ENCODE measurements at regions not wholly inside any gene's neighbourhood (a gene's known extent, or its start where the extent isn't known, plus 50 kb on each side); places are given as distances from the start of the nearest gene placed in this dataset.

DNA sequence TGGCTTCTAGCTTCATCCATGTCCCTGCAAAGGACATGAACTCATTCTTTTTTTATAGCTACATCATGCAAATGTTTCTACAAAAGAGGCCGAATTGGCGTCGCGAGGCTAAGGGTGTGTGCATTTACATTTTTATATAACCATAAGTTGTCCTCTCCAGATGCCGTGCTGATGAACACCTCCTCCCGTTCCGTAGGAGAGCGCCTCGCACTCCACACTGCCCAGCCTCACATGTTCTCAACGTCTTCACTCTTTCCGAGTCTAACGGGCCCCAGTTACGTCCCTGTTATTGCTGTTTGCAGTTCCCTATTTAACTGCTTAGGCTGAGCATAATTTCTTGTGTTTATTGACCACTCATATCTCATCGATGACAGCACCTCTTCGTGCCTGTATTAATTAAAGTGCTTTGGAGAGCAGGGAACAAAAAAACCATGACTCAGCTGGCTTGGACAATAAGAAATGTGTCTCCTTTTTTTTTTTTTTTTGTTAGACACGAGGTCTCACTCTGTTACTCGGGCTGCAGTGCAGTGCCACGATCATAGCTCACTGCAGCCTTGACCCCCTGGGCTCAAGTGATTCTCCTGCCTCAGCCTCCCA lies 113.5 kb upstream of the SDK1 start:
- H3K4me3 Mint-ChIP-seq: no peak overlapping the region
- no peaks in the 10 kb centered on the region for H3K4me1 Mint-ChIP-seq (ENCODE audit: low read depth)
- no peak overlapping the region for H3K27ac Mint-ChIP-seq
- H3K27me3 Mint-ChIP-seq: peaks cover 3% of the 10 kb centered on the region
- no peaks in the 10 kb centered on the region for H3K9me3 Mint-ChIP-seq
- no peak for DNase-seq
- H3K36me3 Mint-ChIP-seq (ENCODE audit: low read depth): no peaks in the 10 kb centered on the region

GRCh38 chr7:3188946-3189345 lies 112.1 kb upstream of the SDK1 start:
- H3K4me3 Mint-ChIP-seq: no peak overlapping the region
- H3K27me3 Mint-ChIP-seq: peaks cover 3% of the 10 kb centered on the region
- H3K27ac Mint-ChIP-seq: no peak overlapping the region
- DNase-seq: no peak
- no peaks in the 10 kb centered on the region for H3K36me3 Mint-ChIP-seq (ENCODE audit: low read depth)
- no peaks in the 10 kb centered on the region for H3K4me1 Mint-ChIP-seq (ENCODE audit: low read depth)
- H3K9me3 Mint-ChIP-seq: no peaks in the 10 kb centered on the region

DNA sequence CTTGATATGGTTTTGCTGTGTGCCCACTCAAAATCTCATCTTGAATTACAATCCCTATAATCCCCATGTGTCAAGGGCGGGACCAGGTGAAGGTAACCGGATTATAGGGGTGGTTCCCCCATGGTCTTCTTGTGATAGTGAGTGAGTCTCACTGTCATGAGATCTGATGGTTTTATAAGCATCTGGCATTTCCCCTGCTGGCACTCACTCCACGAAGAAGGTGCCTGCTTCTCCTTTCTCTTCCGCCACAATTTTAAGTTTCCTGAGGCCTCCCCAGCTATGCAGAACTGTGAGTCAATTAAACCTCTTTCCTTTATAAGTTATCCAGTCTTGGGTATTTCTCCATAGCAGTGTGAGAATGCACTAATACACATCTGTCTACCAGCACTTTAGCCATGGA lies 109.5 kb upstream of the SDK1 start:
- Mint-ChIP-seq H3K27me3 (peaks cover 5% of the 10 kb centered on the region), H3K4me3 (no peak overlapping the region), H3K36me3 (ENCODE audit: low read depth) (no peaks in the 10 kb centered on the region), H3K4me1 (ENCODE audit: low read depth) (no peaks in the 10 kb centered on the region), H3K27ac (no peak overlapping the region), H3K9me3 (no peaks in the 10 kb centered on the region)
- no peak for DNase-seq

DNA sequence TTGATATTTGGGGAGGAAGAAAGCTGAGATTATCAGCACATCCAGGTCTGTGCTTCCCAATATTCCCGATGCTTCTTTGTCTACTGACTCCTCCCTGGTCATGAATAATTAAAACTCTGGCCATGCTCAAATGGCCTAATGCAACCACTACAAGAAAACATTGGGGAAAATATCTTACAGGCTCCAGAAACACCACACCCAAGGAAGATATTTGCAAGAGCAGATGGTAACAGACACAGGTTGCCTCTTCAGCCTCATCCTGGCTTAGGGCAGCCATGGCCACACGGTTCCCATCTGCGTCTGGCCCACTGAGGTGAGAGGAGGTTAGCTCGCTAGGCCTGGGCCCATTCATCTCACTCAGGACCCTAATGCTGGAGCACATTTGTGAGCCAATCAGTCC lies 108.4 kb upstream of the SDK1 start:
- Mint-ChIP-seq H3K4me1 (ENCODE audit: low read depth) (no peaks in the 10 kb centered on the region), H3K4me3 (no peak overlapping the region), H3K27me3 (peaks cover 8% of the 10 kb centered on the region), H3K36me3 (ENCODE audit: low read depth) (no peaks in the 10 kb centered on the region), H3K27ac (no peak overlapping the region), H3K9me3 (no peaks in the 10 kb centered on the region)
- DNase-seq: no peak

DNA sequence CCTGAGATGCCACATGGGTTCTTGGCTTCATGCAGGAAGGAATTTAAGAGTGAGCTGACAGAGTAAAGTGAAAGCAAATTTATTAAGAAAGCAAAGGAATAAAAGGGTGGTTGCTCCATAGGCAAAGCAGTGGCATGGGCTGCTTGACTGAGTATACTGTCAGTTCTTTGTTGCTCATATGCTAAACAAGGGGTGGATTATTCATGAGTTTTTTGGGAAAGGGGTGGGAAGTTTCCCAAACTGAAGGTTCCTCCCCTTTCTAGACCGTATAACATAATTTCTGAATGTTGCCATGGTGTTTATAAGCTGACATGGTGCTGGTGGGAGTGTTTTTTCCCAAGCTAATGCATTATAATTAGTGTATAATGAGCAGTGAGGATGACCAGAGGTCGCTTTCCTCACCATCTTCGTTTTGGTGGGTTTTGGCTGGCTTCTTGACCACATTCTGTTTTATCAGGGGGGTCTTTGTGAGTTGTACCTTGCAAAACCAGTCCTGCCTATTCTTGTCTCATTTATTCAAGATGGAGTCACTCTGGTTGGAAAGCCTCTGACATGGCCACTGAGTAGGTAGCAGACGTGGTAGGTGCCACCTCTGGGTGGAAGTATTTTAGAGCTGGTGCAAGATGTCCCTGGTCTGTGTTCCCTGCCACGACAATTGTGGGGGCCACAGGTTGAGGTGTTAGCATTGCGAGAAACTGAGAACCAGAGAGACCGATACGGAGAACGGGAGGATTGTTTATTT lies 107.5 kb upstream of the SDK1 start:
- peaks cover 8% of the 10 kb centered on the region for H3K27me3 Mint-ChIP-seq
- no peak overlapping the region for H3K27ac Mint-ChIP-seq
- H3K9me3 Mint-ChIP-seq: no peaks in the 10 kb centered on the region
- H3K36me3 Mint-ChIP-seq (ENCODE audit: low read depth): no peaks in the 10 kb centered on the region
- no peaks in the 10 kb centered on the region for H3K4me1 Mint-ChIP-seq (ENCODE audit: low read depth)
- no peak overlapping the region for H3K4me3 Mint-ChIP-seq
- DNase-seq: no peak

- Mint-ChIP-seq H3K4me1 (ENCODE audit: low read depth) (no peaks in the 10 kb centered on the region), H3K27me3 (peaks cover 5% of the 10 kb centered on the region), H3K4me3 (no peak overlapping the region), H3K27ac (no peak overlapping the region), H3K9me3 (peaks cover 4% of the 10 kb centered on the region), H3K36me3 (ENCODE audit: low read depth) (no peaks in the 10 kb centered on the region)
- DNase-seq: no peak
Observed at GRCh38 chr7:3194501-3195141, 106.4 kb upstream of the SDK1 start.

DNA sequence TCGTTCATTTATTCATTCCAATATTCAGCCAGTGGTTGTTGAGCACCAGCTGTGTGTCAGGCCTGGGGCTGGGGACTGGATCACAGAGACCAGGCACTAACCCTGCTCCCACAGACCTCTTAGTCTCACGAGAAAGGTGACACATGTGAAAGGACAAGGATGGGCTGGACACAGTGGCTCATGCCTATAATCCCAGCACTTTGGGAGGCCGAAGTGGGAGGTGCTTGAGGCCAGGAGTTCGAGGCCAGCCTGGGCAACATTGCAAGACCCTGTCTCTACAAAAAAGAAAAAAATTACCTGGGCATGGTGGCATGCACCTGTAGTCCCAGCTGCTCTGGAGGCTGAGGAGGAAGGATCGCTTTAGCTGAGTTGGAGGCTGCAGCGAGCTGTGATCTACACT lies 105.9 kb upstream of the SDK1 start:
- Mint-ChIP-seq H3K27ac (no peak overlapping the region), H3K36me3 (ENCODE audit: low read depth) (no peaks in the 10 kb centered on the region), H3K4me3 (no peak overlapping the region), H3K9me3 (peaks cover 7% of the 10 kb centered on the region), H3K27me3 (peaks cover 5% of the 10 kb centered on the region), H3K4me1 (ENCODE audit: low read depth) (no peaks in the 10 kb centered on the region)
- no peak for DNase-seq

- no peak overlapping the region for H3K27ac Mint-ChIP-seq
- H3K4me3 Mint-ChIP-seq: no peak overlapping the region
- H3K9me3 Mint-ChIP-seq: peaks cover 7% of the 10 kb centered on the region
- no peaks in the 10 kb centered on the region for H3K36me3 Mint-ChIP-seq (ENCODE audit: low read depth)
- no peaks in the 10 kb centered on the region for H3K4me1 Mint-ChIP-seq (ENCODE audit: low read depth)
- DNase-seq: no peak
- peaks cover 5% of the 10 kb centered on the region for H3K27me3 Mint-ChIP-seq
Observed at GRCh38 chr7:3196629-3197400, 104.2 kb upstream of the SDK1 start.

DNA sequence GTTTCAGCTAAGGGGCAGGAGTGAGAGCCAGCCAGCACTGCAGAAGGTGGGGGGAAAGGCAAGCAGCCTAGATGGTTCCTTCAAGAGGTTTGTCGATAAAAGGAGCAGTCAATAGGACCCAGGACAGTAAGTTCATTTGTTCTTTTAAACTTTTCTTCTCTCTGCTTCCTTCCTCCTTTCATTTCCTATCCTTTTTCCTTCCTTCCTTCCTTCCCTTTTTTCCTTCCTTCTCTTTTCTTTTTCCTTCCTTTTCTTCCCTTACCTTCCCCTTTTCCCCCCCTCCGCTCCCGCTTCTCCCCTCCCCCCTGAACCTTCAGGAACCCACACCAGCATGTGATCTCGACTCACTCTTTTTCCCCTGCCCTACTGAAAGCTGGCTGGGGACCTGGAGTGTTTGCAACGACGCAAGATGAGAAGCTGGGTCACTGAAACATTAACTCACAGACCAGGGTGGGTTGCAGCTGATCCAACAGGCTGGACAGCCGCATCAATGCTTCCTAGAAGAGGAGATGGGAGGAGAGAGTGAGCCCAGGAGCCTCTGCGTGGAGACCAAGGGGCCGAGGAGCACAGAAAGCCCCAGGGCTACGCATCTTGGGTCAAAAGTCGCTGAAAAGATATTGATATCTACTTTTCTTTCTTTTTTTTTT lies 103.4 kb upstream of the SDK1 start:
- Mint-ChIP-seq H3K36me3 (ENCODE audit: low read depth) (no peaks in the 10 kb centered on the region), H3K27ac (no peak overlapping the region), H3K4me1 (ENCODE audit: low read depth) (no peaks in the 10 kb centered on the region), H3K9me3 (peaks cover 7% of the 10 kb centered on the region), H3K27me3 (peaks cover 5% of the 10 kb centered on the region), H3K4me3 (no peak overlapping the region)
- DNase-seq: no peak

DNA sequence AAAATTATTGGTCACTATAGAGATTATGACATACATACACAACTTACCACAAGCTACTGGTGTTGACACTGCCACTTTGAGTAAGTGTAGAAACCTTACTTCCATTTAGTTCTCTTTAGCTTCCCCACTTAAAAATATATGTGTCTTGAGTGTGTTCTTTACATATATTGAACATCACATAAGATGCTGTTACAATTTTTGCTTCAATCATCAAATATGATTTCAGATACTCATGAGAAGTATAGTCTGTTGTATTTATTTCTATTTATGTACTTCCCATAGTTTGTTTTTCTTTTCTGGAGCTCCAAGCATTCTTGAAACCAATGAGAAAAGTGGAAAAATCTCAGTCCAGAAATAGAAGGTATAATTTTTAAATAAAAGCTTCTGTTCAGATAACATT lies 102.7 kb upstream of the SDK1 start:
- Mint-ChIP-seq H3K4me1 (ENCODE audit: low read depth) (no peaks in the 10 kb centered on the region), H3K9me3 (peaks cover 7% of the 10 kb centered on the region), H3K27ac (no peak overlapping the region), H3K36me3 (ENCODE audit: low read depth) (no peaks in the 10 kb centered on the region), H3K27me3 (peaks cover 5% of the 10 kb centered on the region), H3K4me3 (no peak overlapping the region)
- no peak for DNase-seq

DNA sequence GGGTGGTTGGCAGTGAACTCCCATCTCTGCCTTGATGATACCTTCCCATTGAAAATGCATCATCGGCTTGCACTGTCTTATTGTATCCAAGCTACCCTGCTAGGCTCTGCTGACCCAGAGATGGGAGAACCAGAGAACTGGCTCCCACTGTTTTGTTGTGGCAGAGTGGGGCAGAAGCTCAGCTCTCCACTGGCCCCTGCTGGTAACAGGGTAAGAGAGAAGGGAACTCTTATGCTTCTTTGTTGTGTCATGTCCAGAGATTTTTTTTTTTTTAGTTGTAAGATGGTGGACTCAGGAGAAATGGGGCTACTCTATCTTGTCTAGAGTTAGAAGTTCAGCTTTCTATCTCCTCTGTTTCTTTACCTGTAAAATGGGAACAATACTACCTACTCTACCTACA lies 100.5 kb upstream of the SDK1 start:
- Mint-ChIP-seq H3K4me3 (no peak overlapping the region), H3K4me1 (ENCODE audit: low read depth) (no peaks in the 10 kb centered on the region), H3K9me3 (peaks cover 7% of the 10 kb centered on the region), H3K27ac (no peak overlapping the region), H3K36me3 (ENCODE audit: low read depth) (no peaks in the 10 kb centered on the region), H3K27me3 (peaks cover 5% of the 10 kb centered on the region)
- peak; percentile 35 for DNase-seq

DNA sequence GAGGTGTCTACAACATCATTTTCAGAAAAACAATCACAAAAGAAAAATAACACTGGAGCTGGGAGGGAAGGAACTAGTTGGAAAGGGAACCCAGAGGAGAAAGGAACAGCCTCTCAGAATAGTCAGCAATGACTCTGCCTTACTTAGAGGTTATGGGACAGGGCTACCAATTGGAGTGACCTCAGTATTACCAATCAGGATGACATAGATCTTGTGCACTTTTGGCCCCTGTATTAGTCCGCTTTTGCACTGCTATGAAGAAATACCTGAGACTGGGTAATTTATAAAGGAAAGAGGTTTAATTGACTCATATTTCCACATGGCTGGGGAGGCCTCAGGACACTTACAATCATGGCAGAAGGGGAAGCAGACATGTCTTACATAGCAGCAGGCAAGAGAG lies 99.7 kb upstream of the SDK1 start:
- Mint-ChIP-seq H3K4me3 (no peak overlapping the region), H3K27ac (no peak overlapping the region)

DNA sequence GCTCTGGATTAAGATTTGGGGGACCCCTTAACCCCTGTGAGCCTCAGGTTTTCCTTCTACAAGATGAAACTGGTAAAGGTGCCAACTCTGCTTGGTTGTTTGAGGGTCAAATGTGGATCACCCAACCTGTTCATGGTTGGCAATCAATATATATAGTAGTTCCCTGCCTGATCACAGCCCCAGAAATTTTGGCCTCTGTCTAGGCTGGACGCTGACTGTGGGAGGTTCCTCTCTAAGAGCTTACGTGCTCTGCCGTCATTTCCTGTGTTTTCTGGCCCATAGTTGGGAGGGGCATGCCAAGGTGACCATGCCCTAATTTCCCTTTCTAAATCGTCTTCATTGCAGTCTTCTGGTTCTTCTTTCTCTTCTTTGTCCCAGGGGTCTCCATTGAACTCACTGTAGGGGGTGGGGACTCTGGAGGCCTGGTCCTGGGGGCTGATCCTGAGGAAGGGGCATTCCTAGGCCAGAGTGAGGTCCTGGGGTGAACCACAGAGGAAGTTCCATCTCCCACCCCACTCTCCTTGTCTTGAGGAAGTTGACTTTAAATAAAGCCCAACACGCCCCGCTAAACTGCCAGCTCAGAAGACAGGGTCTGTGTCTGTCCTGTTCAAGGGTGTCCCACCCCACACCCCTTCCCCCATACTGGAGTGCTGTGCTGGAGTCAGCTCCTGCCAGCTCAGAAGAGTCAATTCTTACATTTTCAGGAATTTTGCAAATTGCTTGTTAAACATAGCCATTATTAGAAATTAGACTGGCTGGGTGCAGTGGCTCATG lies 98.9 kb upstream of the SDK1 start:
- no peak for DNase-seq
- Mint-ChIP-seq H3K4me3 (no peak overlapping the region), H3K27me3 (no peaks in the 10 kb centered on the region), H3K27ac (no peak overlapping the region), H3K9me3 (peaks cover 7% of the 10 kb centered on the region), H3K4me1 (ENCODE audit: low read depth) (no peaks in the 10 kb centered on the region), H3K36me3 (ENCODE audit: low read depth) (no peaks in the 10 kb centered on the region)

More for the DNA sequence above, 99.7 kb upstream of the SDK1 start:
- Mint-ChIP-seq H3K9me3 (peaks cover 7% of the 10 kb centered on the region), H3K4me1 (ENCODE audit: low read depth) (no peaks in the 10 kb centered on the region), H3K27me3 (peaks cover 5% of the 10 kb centered on the region), H3K36me3 (ENCODE audit: low read depth) (no peaks in the 10 kb centered on the region)
- DNase-seq: no peak

- H3K9me3 Mint-ChIP-seq: peaks cover 4% of the 10 kb centered on the region
- no peak overlapping the region for H3K27ac Mint-ChIP-seq
- no peaks in the 10 kb centered on the region for H3K36me3 Mint-ChIP-seq (ENCODE audit: low read depth)
- H3K4me3 Mint-ChIP-seq: no peak overlapping the region
- no peaks in the 10 kb centered on the region for H3K4me1 Mint-ChIP-seq (ENCODE audit: low read depth)
- no peak for DNase-seq
- no peaks in the 10 kb centered on the region for H3K27me3 Mint-ChIP-seq
Observed at GRCh38 chr7:3204526-3204925, 96.5 kb upstream of the SDK1 start.
